SK-N-SH (cell line): ENCODE measurements at regions not wholly inside any gene's neighbourhood (a gene's known extent, or its start where the extent isn't known, plus 50 kb on each side); places are given as distances from the start of the nearest gene placed in this dataset.
"Not testable (repeated sequence)": the region's sequence is repeated elsewhere in the genome, so short reads cannot be mapped to it uniquely, and the experiment has no call there.

ENCODE experiments used
- CTCF ChIA-PET: fragments of 300-600, 350-600 bp; formaldehyde crosslinking; extraction: SDS; loops from one replicate; lab custom pipeline; 2021; lab: Yijun Ruan, JAX
- POLR2A ChIA-PET: fragments of 350-600 bp; sonication (Branson Sonifier 250); formaldehyde crosslinking; extraction: SDS; loops from one replicate; lab custom pipeline; 2020; ENCODE audit warnings: antibody characterized with exemption, inconsistent platforms; lab: Yijun Ruan, JAX
- DNase-seq: peaks from one replicate; pipeline ENCODE4 v3.0.0; 2012
- H2AFZ ChIP-seq: fragments of 200-600 bp; sonication (generic); 2 replicates; pipeline ENCODE4 v1.8.1; 2016; ENCODE audit warnings: antibody characterized with exemption, mild to moderate bottlenecking, low read depth
- H3F3A ChIP-seq: fragments of 200-600 bp; sonication (generic); replicated peaks from 2 replicates; pipeline ENCODE3; 2016; ENCODE audit warnings: antibody characterized with exemption, mild to moderate bottlenecking; ENCODE audit not compliant: insufficient read depth
- H3K27ac ChIP-seq, 2 experiments: fragments of 200-500 bp in 1 of 2; fragments of 200-600 bp in 1 of 2; sonication (Bioruptor generic) in 1 of 2; sonication (generic), shearing (Covaris generic) in 1 of 2; 2 replicates each; pipeline versions ENCODE4 v1.5.1 to v1.6.1; 2014 to 2016; ENCODE audit warnings: low read depth in 2 of 2, inconsistent platforms in 1 of 2, low read length in 1 of 2, mild to moderate bottlenecking in 1 of 2, mixed read lengths in 1 of 2
- H3K27me3 ChIP-seq: fragments of 200-600 bp; sonication (generic), shearing (Covaris generic); 2 replicates; pipeline ENCODE4 v1.6.1; 2016; ENCODE audit warnings: mixed run types; ENCODE audit not compliant: insufficient read depth
- H3K36me3 ChIP-seq, 2 experiments: fragments of 200-500 bp in 1 of 2; fragments of 200-600 bp in 1 of 2; sonication (Bioruptor generic) in 1 of 2; sonication (generic) in 1 of 2; replicated peaks in 1 of 2; 2 replicates each; pipeline versions ENCODE3 to v1.5.1; 2014 to 2016; ENCODE audit warnings: low read length in 1 of 2, mild to moderate bottlenecking in 1 of 2; ENCODE audit not compliant: insufficient read depth in 2 of 2, control insufficient read depth in 1 of 2
- H3K4me1 ChIP-seq, 2 experiments: fragments of 200-500 bp in 1 of 2; fragments of 200-600 bp in 1 of 2; sonication (Bioruptor generic) in 1 of 2; sonication (generic), shearing (Covaris generic) in 1 of 2; 2 replicates each; pipeline versions ENCODE4 v1.5.1 to v1.6.1; 2014 to 2016; ENCODE audit warnings: low read depth in 1 of 2, low read length in 1 of 2, mixed run types in 1 of 2; ENCODE audit not compliant: insufficient read depth in 2 of 2, control insufficient read depth in 1 of 2
- H3K4me2 ChIP-seq: fragments of 200-600 bp; sonication (generic), shearing (Covaris generic); 2 replicates; pipeline ENCODE4 v1.6.1; 2017; ENCODE audit warnings: mixed run types
- H3K4me3 ChIP-seq, 2 experiments: fragments of 200-500 bp in 1 of 2; fragments of 200-600 bp in 1 of 2; sonication (Bioruptor generic) in 1 of 2; sonication (generic), shearing (Covaris generic) in 1 of 2; 2 replicates each; pipeline versions ENCODE4 v1.5.1 to v1.8.1; 2014 to 2016; ENCODE audit warnings: low read depth in 2 of 2, inconsistent platforms in 1 of 2, low read length in 1 of 2, mild to moderate bottlenecking in 1 of 2, mixed read lengths in 1 of 2, moderate library complexity in 1 of 2
- H3K79me2 ChIP-seq: fragments of 200-600 bp; sonication (generic); 2 replicates; pipeline ENCODE4 v1.8.1; 2017; ENCODE audit warnings: mild to moderate bottlenecking; ENCODE audit not compliant: insufficient read depth
- H3K9ac ChIP-seq: fragments of 200-600 bp; sonication (generic); 2 replicates; pipeline ENCODE4 v1.6.1; 2017; ENCODE audit warnings: mixed run types
- H3K9me2 ChIP-seq: fragments of 200-600 bp; sonication (generic); 2 replicates; pipeline ENCODE4 v1.6.1; 2017; ENCODE audit warnings: mixed run types
- H3K9me3 ChIP-seq: fragments of 200-600 bp; sonication (generic); 2 replicates; pipeline ENCODE4 v1.6.1; 2017; ENCODE audit warnings: mixed run types, mild to moderate bottlenecking, moderate library complexity
- H4K20me1 ChIP-seq: fragments of 200-600 bp; sonication (generic); 2 replicates; pipeline ENCODE4 v1.6.1; 2017; ENCODE audit warnings: mild to moderate bottlenecking, mixed run types; ENCODE audit not compliant: insufficient read depth
- CHD2 ChIP-seq: fragments of 150-350 bp; IDR thresholded peaks from 2 replicates; pipeline ENCODE4 v1.6.1; 2018; ENCODE audit warnings: low read length; ENCODE audit not compliant: partially characterized antibody
- EP300 ChIP-seq, 2 experiments: IDR thresholded peaks; 2 replicates each; pipeline versions ENCODE4 v1.4.0 to v1.6.1; 2012; ENCODE audit warnings: borderline replicate concordance in 1 of 2, low read depth in 1 of 2, low read length in 1 of 2
- EZH2phosphoT487 ChIP-seq: fragments of 200-600 bp; sonication (generic); IDR thresholded peaks from 2 replicates; pipeline ENCODE4 v1.6.1; 2017; ENCODE audit warnings: low read depth, mixed run types, mild to moderate bottlenecking, antibody characterized with exemption, moderate library complexity, borderline replicate concordance
- FOXJ3 ChIP-seq: sonication (generic); formaldehyde crosslinking; IDR thresholded peaks from 2 replicates; pipeline ENCODE4 v1.5.1; 2020; ENCODE audit warnings: mild to moderate bottlenecking, missing genetic modification reagents
- GABPA ChIP-seq: IDR thresholded peaks from 2 replicates; pipeline ENCODE4 v1.4.0; 2012; ENCODE audit warnings: low read depth, mild to moderate bottlenecking
- GATA2 ChIP-seq: sonication (generic); formaldehyde crosslinking; IDR thresholded peaks from 2 replicates; pipeline ENCODE4 v1.5.0; 2020; ENCODE audit warnings: mild to moderate bottlenecking, missing genetic modification reagents
- MXI1 ChIP-seq: IDR thresholded peaks from 2 replicates; pipeline ENCODE4 v1.6.1; 2012; ENCODE audit warnings: mild to moderate bottlenecking, low read depth, low read length, improper control_type of control experiment
- NFIC ChIP-seq: IDR thresholded peaks from 2 replicates; pipeline ENCODE4 v1.4.0; 2012; ENCODE audit warnings: borderline replicate concordance
- RCOR1 ChIP-seq: fragments of 150-350 bp; IDR thresholded peaks from 2 replicates; pipeline ENCODE4 v1.6.1; 2017; ENCODE audit warnings: antibody characterized with exemption, low read length
- WGBS: methylation state at CpG from one replicate; pipeline ENCODE4 v1.1.6; 2017; ENCODE audit warnings: low lambda C conversion rate; 5-methylcytosine and 5-hydroxymethylcytosine counted together
- TF ChIP-seq, protein P1 (sequence below): IDR thresholded peaks from 2 replicates; pipeline ENCODE4; 2012
- TF ChIP-seq, protein P2 (sequence below): fragments of 150-350 bp; IDR thresholded peaks from 2 replicates; pipeline ENCODE4 v1.6.1; 2017; ENCODE audit warnings: antibody characterized with exemption, low read length, low read depth, borderline replicate concordance

DNA sequence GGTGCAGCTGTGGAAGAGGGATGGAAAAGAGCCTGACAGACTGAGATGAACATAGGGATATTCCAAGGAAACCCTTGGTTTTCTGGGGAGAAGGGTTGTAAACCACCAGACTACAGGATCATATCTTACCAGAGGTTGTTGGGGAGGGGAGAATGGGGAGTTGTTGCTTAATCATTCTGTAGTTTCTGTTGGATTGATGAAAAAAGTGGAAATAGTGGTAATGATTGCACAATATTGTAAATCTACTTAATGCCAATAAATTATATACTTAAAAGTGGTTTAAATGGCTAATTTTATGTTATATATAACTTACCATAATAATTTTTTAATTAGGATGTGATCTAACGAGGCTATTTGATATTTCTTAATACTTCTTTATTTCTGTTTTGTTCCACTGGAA lies 800.9 kb downstream of the BCL11A start:
- Histone ChIP-seq H3K79me2 (no peaks in the 10 kb centered on the region), H3K4me1 (no peaks in the 10 kb centered on the region), H3K27ac (no peak overlapping the region), H3K36me3 (no peaks in the 10 kb centered on the region), H3K4me3 (no peak overlapping the region), H3K9me2 (no peaks in the 10 kb centered on the region)
- POLR2A ChIA-PET: no interaction called here
- 1% methylated on average over 1 of the region's 1 CpG for WGBS
- no peak for DNase-seq
- TF ChIP-seq FOXJ3 (CRISPR knock-in tag) (no peak), GATA2 (CRISPR knock-in tag) (no peak), CHD2 (no peak)
- TF ChIP-seq, all 33 proteins: peak for 0
- H3F3A ChIP-seq: no peaks in the 10 kb centered on the region
- no peaks in the 10 kb centered on the region for H3K9me3 ChIP-seq
- no peak overlapping the region for H2AFZ ChIP-seq
- CTCF ChIA-PET: no interaction called here
- no peaks in the 10 kb centered on the region for H4K20me1 ChIP-seq
- no peak overlapping the region for H3K9ac ChIP-seq
- H3K4me2 ChIP-seq: no peak overlapping the region
- H3K27me3 ChIP-seq: no peaks in the 10 kb centered on the region

- Histone ChIP-seq H3K4me1 (no peaks in the 10 kb centered on the region), H3K4me3 (no peak overlapping the region), H3K27ac (no peak overlapping the region), H2AFZ (no peak overlapping the region), H3K9me3 (no peaks in the 10 kb centered on the region), H3K4me2 (no peak overlapping the region), H4K20me1 (no peaks in the 10 kb centered on the region), H3K9ac (no peak overlapping the region), H3K79me2 (no peaks in the 10 kb centered on the region)
- 10% methylated on average over 2 of the region's 2 CpGs for WGBS
- POLR2A ChIA-PET: no interaction called here
- CTCF ChIA-PET: no interaction called here
- TF ChIP-seq EP300 (IDR thresholded peaks at IDR 0.05; ENCODE audit: borderline replicate concordance in 1 of 2, low read depth in 1 of 2, low read length in 1 of 2) (no peak), MXI1 (no peak), NFIC (no peak), RCOR1 (no peak), GABPA (no peak), EZH2phosphoT487 (no peak), FOXJ3 (CRISPR knock-in tag) (no peak)
- TF ChIP-seq, protein P1, sequence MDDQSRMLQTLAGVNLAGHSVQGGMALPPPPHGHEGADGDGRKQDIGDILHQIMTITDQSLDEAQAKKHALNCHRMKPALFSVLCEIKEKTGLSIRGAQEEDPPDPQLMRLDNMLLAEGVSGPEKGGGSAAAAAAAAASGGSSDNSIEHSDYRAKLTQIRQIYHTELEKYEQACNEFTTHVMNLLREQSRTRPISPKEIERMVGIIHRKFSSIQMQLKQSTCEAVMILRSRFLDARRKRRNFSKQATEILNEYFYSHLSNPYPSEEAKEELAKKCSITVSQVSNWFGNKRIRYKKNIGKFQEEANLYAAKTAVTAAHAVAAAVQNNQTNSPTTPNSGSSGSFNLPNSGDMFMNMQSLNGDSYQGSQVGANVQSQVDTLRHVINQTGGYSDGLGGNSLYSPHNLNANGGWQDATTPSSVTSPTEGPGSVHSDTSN: no peak
- TF ChIP-seq, protein P2, sequence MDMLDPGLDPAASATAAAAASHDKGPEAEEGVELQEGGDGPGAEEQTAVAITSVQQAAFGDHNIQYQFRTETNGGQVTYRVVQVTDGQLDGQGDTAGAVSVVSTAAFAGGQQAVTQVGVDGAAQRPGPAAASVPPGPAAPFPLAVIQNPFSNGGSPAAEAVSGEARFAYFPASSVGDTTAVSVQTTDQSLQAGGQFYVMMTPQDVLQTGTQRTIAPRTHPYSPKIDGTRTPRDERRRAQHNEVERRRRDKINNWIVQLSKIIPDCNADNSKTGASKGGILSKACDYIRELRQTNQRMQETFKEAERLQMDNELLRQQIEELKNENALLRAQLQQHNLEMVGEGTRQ: no peak
- TF ChIP-seq, all 33 proteins: peak for 0
- no peaks in the 10 kb centered on the region for H3K36me3 ChIP-seq
- no peak for DNase-seq
- H3F3A ChIP-seq: no peaks in the 10 kb centered on the region
- no peaks in the 10 kb centered on the region for H3K27me3 ChIP-seq
- H3K9me2 ChIP-seq: no peaks in the 10 kb centered on the region
These were observed 801.4 kb downstream of the BCL11A start for GRCh38 chr2:59752071-59752470.

DNA sequence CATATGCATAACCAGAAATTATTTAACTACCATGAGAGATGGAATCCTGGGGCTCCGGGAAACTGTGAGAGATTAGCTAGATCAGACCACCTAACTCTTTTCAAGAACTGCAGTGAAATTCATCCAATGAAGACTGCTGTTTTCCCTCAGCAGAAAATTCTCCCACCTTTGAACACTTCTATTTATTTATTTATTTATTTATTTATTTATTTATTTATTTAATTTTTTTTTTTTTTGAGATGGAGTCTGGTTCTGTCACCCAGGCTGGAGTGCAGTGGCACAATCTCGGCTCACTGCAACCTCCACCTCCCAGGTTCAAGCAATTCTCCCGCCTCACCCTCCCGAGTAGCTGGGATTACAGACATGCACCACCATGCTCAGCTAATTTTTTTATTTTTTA lies 802.2 kb downstream of the BCL11A start:
- DNase-seq, POLR2A ChIA-PET: not testable (repeated sequence)
- WGBS: 31% methylated on average over 4 of the region's 4 CpGs

More for the DNA sequence above, 802.2 kb downstream of the BCL11A start:
- H3K9me2 ChIP-seq, H3K9ac ChIP-seq, CTCF ChIA-PET, H3F3A ChIP-seq, H4K20me1 ChIP-seq, H3K27ac ChIP-seq, H3K79me2 ChIP-seq, H3K4me3 ChIP-seq, H2AFZ ChIP-seq, H3K4me1 ChIP-seq, H3K9me3 ChIP-seq, H3K4me2 ChIP-seq, H3K36me3 ChIP-seq, H3K27me3 ChIP-seq: not testable (repeated sequence)
